Sigmoid colon (tissue), 4 donors: ENCODE measurements at regions not wholly inside any gene's neighbourhood (a gene's known extent, or its start where the extent isn't known, plus 50 kb on each side); places are given as distances from the start of the nearest gene placed in this dataset.

Experiments used
- POLR2A ChIP-seq, 2 donors: fragments of 450-650 bp; IDR thresholded peaks; one replicate each; pipeline ENCODE4 v1.6.1; 2016; ENCODE audit warnings: antibody characterized with exemption in 2 of 2, mild to moderate bottlenecking in 2 of 2, moderate library complexity in 2 of 2
- POLR2AphosphoS5 ChIP-seq, 4 donors: sonication (generic); formaldehyde crosslinking; IDR thresholded peaks; one replicate each; pipeline ENCODE4 v1.6.1; 2017; ENCODE audit warnings: antibody characterized with exemption in 4 of 4
- TF ChIP-seq, protein P1 (sequence below), 4 experiments: fragments of 450-650 bp in 3 of 4; fragments of 200-600 bp in 1 of 4; IDR thresholded peaks; one replicate each; pipeline ENCODE4 v1.5.1; 2016 to 2019; ENCODE audit warnings: antibody characterized with exemption in 4 of 4, mild to moderate bottlenecking in 3 of 4, moderate library complexity in 2 of 4

GRCh38 chr18:51525453-51526225 lies 328.2 kb upstream of the MEX3C start:
- TF ChIP-seq POLR2AphosphoS5 (IDR thresholded peaks at IDR 0.05) (no peak), POLR2A (IDR thresholded peaks at IDR 0.05) (no peak)
- TF ChIP-seq, protein P1, sequence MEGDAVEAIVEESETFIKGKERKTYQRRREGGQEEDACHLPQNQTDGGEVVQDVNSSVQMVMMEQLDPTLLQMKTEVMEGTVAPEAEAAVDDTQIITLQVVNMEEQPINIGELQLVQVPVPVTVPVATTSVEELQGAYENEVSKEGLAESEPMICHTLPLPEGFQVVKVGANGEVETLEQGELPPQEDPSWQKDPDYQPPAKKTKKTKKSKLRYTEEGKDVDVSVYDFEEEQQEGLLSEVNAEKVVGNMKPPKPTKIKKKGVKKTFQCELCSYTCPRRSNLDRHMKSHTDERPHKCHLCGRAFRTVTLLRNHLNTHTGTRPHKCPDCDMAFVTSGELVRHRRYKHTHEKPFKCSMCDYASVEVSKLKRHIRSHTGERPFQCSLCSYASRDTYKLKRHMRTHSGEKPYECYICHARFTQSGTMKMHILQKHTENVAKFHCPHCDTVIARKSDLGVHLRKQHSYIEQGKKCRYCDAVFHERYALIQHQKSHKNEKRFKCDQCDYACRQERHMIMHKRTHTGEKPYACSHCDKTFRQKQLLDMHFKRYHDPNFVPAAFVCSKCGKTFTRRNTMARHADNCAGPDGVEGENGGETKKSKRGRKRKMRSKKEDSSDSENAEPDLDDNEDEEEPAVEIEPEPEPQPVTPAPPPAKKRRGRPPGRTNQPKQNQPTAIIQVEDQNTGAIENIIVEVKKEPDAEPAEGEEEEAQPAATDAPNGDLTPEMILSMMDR (IDR thresholded peaks at IDR 0.05): no peak
